ENCODE measurements at regions not wholly inside any gene's neighbourhood (a gene's known extent, or its start where the extent isn't known, plus 50 kb on each side); places are given as distances from the start of the nearest gene placed in this dataset.
"Not testable (repeated sequence)": the region's sequence is repeated elsewhere in the genome, so short reads cannot be mapped to it uniquely, and the experiment has no call there.

DNA sequence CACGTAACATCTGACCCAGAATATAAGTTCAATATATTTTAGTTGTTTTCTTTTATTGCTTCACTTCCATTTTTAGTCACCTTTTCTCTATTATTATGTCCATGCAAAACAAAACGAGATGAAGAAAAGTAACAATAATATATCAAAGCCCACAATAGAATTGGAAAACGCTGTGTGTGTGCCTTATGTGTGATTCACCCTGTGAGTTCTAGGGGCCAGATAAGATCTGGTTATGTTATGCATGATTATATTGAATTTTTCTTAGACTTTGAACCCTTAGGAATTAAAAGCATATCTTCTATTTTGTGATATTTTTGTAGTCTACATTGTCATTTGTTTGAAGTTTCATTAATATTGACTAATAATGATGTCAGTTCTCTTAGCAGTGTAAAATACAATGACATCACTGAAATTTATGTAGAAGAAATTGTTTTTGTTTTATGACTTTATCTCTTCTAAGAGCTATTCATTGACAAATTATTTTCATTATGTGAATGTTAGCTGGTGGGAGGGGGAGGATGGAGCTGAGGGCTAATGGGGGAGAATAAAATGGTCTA is 243.6 kb downstream of the TFAP2B start:
- no peak for DNase-seq

DNA sequence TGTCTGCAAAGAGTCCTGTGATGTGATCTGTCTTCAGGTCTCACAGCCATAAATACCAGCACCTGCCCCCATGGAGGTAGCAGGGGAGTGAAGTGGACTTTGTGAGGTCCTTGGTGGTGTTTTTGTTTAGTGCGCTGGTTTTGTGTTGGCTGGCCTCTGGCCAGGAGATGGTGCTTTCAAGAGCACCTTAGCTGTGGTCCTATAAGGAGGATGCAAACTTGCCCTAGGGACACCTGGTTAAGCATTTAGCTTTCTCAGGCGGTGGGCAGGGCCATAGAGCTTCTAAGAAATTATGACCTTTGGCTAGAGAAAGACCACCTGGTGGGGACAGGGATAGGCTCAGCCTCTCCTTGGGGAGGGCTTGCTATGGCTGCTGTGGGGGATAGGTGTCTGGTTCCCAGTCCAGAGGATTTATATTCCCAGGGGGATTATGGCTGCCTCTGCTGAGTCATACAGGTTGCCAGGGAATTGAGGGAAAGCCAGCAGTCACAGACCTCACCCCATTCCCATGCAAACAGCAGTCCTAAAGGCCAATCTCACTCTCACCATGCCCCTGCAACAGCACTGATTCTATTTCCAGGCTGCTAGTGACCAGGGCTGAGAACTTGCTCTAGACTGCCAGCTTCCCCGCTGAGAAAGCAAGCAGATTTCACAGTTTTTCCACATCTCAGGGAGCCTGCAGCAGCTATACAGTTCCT is 259.3 kb downstream of the TFAP2B start:
- no peak for DNase-seq

DNA sequence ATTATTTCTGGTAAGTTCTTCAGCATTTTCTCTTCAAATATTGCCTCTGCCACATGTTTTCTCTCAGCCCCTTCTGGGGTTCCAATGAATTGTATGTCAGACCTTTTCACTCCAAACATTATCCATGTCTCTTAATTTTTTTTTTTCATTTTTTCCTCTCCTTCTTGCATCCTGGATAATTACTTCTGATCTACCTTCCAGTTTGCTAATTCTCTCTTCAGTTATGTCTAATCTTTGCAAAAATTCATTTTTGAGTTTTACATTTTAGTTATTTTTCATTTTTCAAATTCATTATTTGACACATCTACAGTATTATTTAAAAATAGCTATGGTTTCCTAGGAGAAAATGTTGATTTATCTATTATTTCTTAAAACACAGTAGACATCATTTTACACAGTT is 271.7 kb downstream of the TFAP2B start:
- DNase-seq: no peak

- DNase-seq: no peak
Measured at GRCh38 chr6:51093871-51094270, 275.2 kb downstream of the TFAP2B start.

GRCh38 chr6:51094271-51094670 is 275.6 kb downstream of the TFAP2B start:
- DNase-seq: no peak

DNA sequence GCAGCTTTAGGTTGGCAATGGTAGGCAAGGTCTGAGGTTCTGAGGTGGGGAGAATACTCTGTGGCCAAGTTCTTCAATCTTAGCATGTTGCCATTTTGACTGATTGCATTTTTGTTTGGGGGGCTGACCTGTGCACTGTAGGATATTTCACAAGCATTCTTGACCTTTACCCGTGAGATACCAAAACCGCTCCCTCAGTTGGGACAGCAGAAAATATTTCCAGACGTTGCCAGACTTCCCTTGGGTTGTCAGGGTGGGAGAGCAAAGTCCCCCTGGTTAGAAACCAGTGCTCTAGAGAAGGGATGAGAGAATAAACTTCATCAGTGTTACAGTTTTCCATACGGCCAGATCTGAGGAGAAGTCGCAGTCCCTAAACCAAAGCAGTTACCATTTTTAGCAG is 279.6 kb downstream of the TFAP2B start:
- DNase-seq: no peak

DNA sequence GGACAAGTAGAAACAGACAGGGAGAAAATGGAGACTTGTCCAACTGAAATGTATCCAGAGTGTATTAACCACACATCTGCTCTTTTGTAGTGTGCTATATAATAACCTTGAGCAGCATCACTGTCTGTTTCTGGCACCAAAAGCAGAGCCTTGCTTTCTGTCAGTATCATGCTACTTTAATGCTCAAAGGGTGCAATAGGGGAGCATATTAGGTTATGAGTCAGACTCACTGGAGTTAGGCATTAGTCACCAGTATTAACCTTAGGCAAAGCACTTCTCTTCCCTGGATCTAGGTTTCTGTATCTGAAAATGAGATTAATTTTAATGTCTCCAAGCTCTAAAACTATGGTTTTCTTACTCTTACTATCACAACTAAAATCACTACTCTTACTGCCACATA is 280.1 kb downstream of the TFAP2B start:
- no peak for DNase-seq

- DNase-seq: no peak
Measured at GRCh38 chr6:51099201-51099600, 280.5 kb downstream of the TFAP2B start.

- DNase-seq: no peak
Measured at GRCh38 chr6:51105357-51105756, 286.7 kb downstream of the TFAP2B start.

- DNase-seq: no peak
Measured at GRCh38 chr6:51107769-51108203, 289.1 kb downstream of the TFAP2B start.

GRCh38 chr6:51108563-51109234 is 290.0 kb downstream of the TFAP2B start:
- no peak for DNase-seq

- DNase-seq: no peak
Measured at GRCh38 chr6:51112731-51113130, 294.1 kb downstream of the TFAP2B start.

DNA sequence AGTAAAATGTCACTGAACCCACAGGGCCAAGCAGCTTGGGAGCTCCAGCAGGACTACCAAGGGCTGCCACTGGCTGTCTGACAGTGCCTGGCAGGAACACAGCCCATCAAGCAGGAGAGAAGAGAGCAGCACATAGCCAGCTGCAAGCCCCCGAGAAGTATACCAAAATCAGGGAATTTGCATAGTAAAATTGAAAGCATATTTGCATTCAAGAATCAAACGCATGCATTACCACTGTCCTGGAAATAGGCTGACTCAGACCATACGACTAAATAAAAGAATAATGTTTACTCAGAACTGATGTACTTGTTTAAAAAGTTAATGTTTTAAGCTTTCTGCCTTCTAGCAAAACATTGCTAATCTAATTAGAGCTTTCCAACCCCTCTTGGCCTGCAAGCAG is 298.1 kb downstream of the TFAP2B start:
- no peak for DNase-seq

- DNase-seq: no peak
Measured at GRCh38 chr6:51118792-51119191, 300.1 kb downstream of the TFAP2B start.

GRCh38 chr6:51120016-51120415 is 301.3 kb downstream of the TFAP2B start:
- no peak for DNase-seq

DNA sequence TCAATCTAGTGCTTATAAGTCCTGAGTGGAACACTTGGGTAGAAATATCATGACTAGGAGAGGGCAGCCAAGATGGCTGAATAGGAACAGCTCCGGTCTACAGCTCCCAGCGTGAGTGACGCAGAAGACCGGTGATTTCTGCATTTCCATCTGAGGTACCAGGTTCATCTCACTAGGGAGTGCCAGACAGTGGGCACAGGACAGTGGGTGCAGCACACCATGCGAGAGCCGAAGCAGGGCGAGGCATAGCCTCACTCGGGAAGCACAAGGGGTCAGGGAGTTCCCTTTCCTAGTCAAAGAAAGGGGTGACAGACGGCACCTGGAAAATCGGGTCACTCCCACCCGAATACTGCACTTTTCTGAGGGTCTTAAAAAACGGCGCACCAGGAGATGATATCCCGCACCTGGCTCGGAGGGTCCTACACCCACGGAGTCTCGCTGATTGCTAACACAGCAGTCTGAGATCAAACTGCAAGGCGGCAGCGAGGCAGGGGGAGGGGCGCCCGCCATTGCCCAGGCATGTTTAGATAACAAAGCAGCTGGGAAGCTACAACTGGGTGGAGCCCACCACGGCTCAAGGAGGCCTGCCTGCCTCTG is 302.8 kb downstream of the TFAP2B start:
- DNase-seq: not testable (repeated sequence)

- no peak for DNase-seq
Measured at GRCh38 chr6:51129043-51129442, 310.4 kb downstream of the TFAP2B start.

GRCh38 chr6:51137777-51138176 is 319.1 kb downstream of the TFAP2B start:
- DNase-seq: no peak

DNA sequence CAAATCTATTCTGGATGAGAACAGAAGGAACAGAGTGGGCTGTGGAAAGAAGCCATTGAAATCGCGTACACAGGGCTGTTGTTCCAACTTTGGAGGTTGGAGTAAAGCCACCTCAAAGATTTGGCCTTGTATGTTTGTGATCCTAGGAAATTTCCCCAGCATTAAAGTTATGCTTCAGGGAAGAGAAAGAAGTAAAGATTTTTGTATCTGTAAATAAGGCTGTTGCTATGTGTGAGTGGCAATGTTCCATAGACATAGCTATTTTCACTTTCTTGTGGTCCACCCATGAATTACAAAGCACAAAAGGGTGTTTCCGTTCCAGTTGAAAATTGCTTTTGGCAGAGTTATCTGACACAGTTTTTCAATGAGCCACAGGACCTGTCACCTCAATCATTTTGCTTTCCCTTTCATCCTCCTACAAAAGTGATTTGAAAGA is 321.3 kb downstream of the TFAP2B start:
- no peak for DNase-seq

GRCh38 chr6:51141080-51141479 is 322.4 kb downstream of the TFAP2B start:
- DNase-seq: no peak

DNA sequence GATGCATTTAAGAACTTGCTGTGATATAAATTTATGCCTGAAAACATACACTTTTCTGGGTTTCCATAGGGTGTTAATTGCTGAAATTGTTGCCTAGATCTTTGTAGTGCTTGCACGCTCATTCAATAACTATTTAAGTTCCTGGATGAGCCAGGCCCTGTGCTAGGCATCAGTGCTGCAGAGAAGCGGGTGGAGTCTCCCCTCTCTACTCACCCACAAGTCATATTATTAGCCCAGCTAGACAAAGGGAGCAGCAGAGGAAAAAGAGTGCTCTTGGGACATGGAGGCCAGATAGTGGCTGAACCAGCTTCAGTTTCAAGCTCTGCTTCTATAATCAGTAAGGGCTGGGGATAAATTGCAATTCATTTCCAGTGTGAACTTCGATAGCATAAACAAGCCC is 329.1 kb downstream of the TFAP2B start:
- DNase-seq: no peak

DNA sequence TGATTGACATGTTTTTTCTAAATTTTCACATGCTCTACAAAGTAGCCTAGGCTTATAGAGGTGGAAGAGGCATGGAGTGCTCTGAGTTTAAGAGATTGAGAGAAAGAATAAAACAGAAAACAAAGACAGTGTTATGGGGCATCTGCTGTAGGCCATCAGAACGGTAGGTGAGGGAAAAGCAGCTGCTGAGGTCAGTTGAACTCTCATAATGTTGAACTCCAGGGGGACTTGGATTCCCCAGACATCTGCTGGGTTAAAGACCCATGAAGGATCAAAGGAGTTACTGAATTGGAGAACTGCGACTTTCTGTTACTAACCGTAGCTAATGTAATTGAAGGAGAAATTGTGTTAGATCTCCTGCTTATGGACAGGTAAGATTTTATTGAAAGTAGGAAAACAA is 333.9 kb downstream of the TFAP2B start:
- no peak for DNase-seq

DNA sequence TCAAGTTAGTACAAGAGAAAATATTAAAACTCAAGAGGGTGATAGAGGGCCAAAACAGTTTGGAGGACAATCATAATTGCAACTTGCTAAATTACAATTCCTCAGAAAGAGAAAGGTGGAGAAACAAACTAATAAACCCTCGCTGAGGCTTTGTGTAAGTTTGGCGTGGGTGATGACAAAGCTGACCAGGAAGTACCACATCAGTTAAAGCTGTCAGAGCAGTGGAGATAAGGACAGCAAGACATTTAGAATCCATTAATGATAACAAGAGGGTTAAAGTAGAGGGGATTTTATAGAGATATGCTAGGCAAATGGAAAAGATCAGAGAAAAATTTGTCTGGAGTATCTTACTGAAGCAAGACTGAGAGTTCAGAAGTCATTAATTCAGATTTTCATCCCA is 334.4 kb downstream of the TFAP2B start:
- DNase-seq: no peak

DNA sequence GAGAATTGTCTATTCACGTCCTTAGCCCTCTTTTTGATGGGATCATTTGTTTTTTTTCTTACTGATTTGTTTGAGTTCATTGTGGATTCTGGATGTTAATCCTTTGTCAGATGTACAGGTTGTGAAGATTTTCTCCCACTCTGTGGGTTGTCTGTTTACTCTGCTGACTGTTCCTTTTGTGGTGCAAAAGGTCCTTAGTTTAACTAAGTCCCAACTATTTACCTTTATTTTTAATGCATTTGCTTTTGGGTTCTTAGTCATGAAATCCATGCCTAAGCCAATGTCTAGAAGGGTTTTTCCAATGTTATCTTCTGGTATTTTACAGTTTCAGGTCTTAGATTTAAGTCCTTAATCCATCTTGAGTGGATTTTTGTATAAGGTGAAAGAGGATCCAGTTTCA is 336.3 kb downstream of the TFAP2B start:
- DNase-seq: not testable (repeated sequence)

Data from GF-D8 (cell line).